Inflammatory macrophage treated with lipopolysaccharide for 4 hours (primary cell): ENCODE measurements at regions not wholly inside any gene's neighbourhood (a gene's known extent, or its start where the extent isn't known, plus 50 kb on each side); places are given as distances from the start of the nearest gene placed in this dataset.
A peak's percentile ranks its signal among the peaks of the same experiment; 100 is the strongest.
"Not testable (repeated sequence)": the region's sequence is repeated elsewhere in the genome, so short reads cannot be mapped to it uniquely, and the experiment has no call there.

Experiments used
- DNase-seq: peaks from one replicate; pipeline ENCODE4 v3.0.0-alpha.2; 2020

GRCh38 chr2:66014450-66014849 lies 420.5 kb upstream of the MEIS1 start:
- no peak for DNase-seq

GRCh38 chr2:66013456-66013855 lies 421.5 kb upstream of the MEIS1 start:
- peak; percentile 3 for DNase-seq

DNA sequence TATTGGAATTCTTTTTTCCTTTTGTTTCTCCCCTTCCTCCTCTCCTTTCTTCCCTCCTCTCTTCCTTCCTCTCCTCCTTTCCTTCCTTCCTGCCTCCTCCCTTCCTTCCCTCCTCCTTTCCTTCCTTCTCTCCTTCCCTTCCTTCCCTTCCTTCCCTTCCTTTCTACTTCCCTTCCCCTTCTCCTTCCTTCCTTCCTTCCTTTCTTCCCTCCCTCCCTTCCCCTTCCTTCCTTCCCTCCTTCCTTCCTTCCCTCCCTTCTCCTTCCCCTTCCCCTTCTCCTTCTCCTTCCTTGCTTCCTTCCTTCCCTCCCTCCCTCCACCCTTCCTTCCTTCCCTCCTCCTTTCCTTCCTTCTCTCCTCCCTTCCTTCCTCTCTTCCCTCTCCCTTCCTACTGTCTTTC lies 431.0 kb upstream of the MEIS1 start:
- DNase-seq, result no peak

DNA sequence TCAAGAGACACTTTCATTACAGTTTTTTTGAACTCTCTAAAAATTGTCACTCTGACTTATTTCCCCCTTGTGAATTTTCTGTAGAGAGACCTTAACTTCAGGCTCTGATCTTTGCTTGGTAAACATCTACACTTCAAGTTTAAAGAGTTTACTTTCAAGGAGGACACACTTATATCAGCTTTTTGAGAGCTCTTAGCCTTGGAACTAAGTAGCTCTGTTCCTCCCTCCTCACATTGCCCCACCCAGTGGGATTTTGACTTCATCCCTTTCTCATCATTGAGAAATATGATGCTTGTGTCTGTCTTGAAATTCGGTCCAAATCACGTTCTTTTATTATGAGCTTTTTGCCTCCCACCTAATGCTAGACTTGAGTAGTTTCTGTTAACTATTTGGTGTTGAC lies 433.4 kb upstream of the MEIS1 start:
- no peak for DNase-seq

- DNase-seq, result no peak
These were observed 434.0 kb upstream of the MEIS1 start for GRCh38 chr2:66000901-66001300.

DNA sequence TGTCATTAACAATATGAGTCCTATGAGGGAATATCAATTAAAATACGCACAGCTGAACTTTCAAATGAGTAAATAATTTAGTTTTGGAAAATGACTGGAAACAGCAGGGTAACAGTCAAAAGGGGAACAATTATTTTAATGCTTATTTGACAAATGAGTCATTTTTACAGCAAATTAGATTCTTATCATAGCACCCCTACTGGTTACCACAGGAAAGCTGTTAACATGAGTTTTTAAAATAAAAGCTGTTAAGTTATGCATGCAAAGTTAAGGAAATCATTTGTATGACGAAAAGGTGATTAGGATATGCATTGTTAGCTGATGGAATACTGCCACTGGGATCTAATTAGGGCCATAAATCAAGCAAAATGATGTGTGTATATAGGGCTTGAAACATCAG lies 435.1 kb upstream of the MEIS1 start:
- DNase-seq, result no peak

DNA sequence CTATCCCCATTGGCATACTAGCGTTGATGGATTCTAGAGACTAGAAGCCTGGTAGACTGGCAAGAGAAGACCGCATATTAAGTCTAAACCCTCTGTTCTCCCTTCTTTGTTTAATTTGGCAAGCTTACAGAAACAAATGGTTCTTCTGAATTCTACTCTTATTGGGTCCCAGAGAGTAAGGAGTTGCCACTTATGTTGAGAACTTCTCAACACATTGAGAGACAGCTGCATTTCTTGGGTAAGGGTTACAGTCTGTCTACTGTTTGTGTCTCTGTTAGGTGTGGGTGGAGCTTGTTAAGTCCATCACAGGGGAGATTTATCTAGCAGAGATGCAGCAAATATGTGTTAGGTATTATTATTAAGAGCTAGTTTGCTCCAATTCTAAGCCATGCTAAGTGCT lies 435.8 kb upstream of the MEIS1 start:
- DNase-seq, result no peak

- no peak for DNase-seq
These were observed 437.0 kb upstream of the MEIS1 start for GRCh38 chr2:65997961-65998360.

DNA sequence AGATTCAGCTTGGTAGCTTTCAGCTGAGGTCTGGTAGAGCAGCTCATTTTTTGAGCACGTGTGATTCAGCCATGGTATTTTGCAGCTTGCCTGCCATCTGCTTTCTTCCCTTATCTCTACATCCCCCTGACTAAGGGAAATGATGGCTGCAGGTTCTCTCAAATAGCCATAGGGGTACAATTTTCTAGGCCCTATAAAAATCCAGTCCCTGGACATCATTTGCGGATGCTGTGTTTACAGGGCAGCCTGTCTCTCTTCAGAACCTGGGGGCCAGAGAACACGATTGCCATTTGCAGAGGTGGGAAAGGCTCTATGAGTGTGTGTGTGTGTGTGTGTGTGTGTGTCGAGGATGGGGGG lies 442.7 kb upstream of the MEIS1 start:
- DNase-seq, result no peak

GRCh38 chr2:65991381-65992197 lies 443.3 kb upstream of the MEIS1 start:
- DNase-seq, result no peak

- DNase-seq, result no peak
These were observed 448.9 kb upstream of the MEIS1 start for GRCh38 chr2:65985986-65986385.

DNA sequence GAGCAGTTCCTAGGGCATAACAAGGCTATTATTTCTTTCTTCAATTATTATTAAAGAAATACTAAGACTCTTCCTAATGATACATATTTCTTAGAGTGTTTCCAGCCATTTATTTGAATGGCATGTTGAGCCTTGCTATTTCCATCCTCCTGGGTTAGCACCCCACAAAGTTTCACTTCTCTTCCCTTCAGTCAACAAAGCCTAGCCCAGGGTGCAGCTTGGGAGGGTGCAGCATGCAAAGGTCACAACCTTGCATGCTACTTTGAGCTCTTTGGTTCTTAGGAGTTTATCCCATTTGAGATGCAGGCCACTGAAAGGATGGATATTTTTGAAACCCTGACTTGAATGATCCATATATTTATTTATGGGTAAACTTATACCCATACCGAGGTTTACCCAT lies 454.4 kb upstream of the MEIS1 start:
- DNase-seq, result no peak

DNA sequence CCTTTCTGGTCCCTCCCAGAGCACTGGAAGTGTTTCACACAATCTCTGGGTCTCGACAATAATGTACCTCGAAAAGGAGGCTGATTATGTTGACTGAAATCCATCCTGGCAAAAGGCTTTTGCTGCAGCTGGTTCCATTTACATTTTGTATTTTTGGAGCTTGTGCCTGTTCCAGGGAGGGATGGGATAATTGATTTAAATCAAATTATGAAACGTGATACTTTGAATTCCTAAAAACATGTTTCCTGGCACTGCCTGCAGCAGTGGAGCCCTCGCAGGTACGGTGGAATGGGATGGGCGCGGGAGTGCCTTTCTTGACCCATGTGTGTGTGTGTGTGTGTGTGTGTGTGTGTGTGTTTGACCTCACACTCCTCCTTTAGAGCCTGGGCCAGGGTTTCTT lies 455.5 kb upstream of the MEIS1 start:
- no peak for DNase-seq

GRCh38 chr2:65974067-65974723 lies 460.7 kb upstream of the MEIS1 start:
- no peak for DNase-seq

DNA sequence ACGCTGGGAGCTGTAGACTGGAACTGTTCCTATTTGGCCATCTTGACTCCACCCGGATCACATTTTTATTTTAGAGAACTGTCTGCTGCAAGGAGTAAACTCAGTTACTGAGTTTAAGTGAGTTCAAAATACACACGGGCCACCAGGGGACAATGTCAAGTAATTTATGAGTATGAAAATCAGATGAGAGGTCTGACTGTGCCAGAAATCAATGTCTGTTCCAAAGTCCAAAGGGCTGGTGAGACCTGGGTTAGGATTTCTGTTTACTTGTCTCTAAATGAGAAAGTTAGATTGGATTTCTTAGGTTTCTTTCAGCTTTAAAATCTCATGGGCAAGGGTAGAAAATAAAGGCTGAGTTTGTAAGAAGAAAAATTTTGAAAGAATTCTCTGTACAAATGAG lies 465.8 kb upstream of the MEIS1 start:
- no peak for DNase-seq

DNA sequence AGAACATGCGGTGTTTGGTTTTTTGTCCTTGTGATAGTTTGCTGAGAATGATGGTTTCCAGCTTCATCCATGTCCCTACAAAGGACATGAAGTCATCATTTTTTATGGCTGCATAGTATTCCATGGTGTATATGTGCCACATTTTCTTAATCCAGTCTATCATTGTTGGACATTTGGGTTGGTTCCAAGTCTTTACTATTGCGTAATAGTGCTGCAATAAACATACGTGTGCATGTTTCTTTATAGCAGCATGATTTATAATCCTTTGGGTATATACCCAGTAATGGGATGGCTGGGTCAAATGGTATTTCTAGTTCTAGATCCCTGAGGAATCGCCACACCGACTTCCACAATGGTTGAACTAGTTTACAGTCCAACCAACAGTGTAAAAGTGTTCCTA lies 471.6 kb upstream of the MEIS1 start:
- not testable (repeated sequence) for DNase-seq

GRCh38 chr2:65960953-65961352 lies 474.0 kb upstream of the MEIS1 start:
- no peak for DNase-seq

- DNase-seq, result no peak
These were observed 477.0 kb upstream of the MEIS1 start for GRCh38 chr2:65957886-65958285.

GRCh38 chr2:65957454-65957853 lies 477.5 kb upstream of the MEIS1 start:
- DNase-seq, result no peak

DNA sequence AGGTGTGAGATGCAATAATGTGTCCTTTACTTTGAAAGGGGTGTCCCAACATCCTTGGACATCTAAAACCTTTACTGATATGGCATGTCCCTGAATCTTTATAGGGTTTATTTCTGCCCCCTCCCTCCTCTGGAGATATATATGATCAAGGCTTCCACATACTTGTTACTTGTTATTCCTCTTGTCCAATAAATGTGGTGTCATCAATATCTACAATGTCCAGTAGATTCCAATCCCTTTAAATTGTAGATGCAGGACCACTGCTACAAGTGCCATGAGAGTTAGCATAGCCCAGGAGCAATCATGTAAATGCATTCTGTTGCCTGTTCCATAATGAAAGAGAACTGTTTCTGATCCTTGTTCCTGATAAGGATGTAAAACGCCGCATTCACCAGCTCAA lies 479.7 kb upstream of the MEIS1 start:
- no peak for DNase-seq

GRCh38 chr2:65952966-65953761 lies 481.8 kb upstream of the MEIS1 start:
- DNase-seq, result no peak

GRCh38 chr2:65944213-65944612 lies 490.7 kb upstream of the MEIS1 start:
- DNase-seq, result no peak

DNA sequence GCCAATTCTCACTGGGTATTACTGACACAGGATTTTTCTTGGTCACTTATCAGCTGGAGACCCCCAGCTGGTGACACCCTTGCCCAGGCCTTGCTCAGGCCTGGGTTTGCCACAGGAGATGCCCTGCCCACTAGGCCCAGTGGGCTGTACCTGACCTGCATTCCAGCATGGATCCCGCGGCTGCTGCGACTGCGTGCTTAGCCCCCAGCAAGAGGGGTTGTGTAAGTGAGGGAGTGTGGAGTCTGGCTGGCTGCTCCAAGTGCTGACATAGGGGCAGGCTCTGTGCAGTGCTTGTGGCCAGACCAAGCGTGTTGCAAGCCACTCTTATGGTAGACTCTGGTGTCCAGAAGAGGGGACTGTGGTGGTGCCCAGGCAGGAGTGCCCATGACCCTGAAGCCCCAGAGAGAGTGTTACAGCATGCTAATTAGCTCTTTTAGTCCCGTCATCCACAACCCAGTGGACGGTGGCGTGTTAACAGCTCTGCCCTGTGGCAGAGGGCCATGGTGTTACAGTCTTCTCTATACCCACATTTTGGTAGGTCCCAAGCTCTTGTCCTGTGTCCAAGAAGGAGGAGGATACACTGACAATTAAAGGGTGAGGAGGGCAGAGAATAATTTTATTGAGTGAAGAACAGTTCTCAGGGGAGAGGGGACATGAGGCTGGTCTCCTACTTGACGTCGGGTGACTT lies 491.7 kb upstream of the MEIS1 start:
- DNase-seq, result no peak
